HEK293T (cell line): ENCODE measurements at regions not wholly inside any gene's neighbourhood (a gene's known extent, or its start where the extent isn't known, plus 50 kb on each side); places are given as distances from the start of the nearest gene placed in this dataset.

Experiments
- ARNT ChIP-seq: fragments of 450-650 bp; IDR thresholded peaks from 2 replicates; pipeline ENCODE4 v1.6.1; 2017; ENCODE audit warnings: mild to moderate bottlenecking
- BHLHE40 ChIP-seq: fragments of 450-650 bp; IDR thresholded peaks from 2 replicates; pipeline ENCODE4 v1.6.1; 2016; ENCODE audit warnings: mild to moderate bottlenecking, moderate library complexity, borderline replicate concordance
- ELF4 ChIP-seq: fragments of 450-650 bp; IDR thresholded peaks from 2 replicates; pipeline ENCODE4 v1.6.1; 2017; ENCODE audit warnings: antibody characterized with exemption
- FOXK2 ChIP-seq: fragments of 450-650 bp; IDR thresholded peaks from 2 replicates; pipeline ENCODE4 v1.6.1; 2016; ENCODE audit warnings: mild to moderate bottlenecking
- FOXM1 ChIP-seq: fragments of 450-650 bp; IDR thresholded peaks from 2 replicates; pipeline ENCODE4 v1.6.1; 2017; ENCODE audit warnings: mild to moderate bottlenecking, borderline replicate concordance
- HDGF ChIP-seq: fragments of 450-650 bp; IDR thresholded peaks from 2 replicates; pipeline ENCODE4 v1.6.1; 2017; ENCODE audit warnings: antibody characterized with exemption, borderline replicate concordance
- LEF1 ChIP-seq: fragments of 450-650 bp; IDR thresholded peaks from 2 replicates; pipeline ENCODE4 v1.6.1; 2017; ENCODE audit warnings: mild to moderate bottlenecking, borderline replicate concordance
- PKNOX1 ChIP-seq: fragments of 450-650 bp; IDR thresholded peaks from 2 replicates; pipeline ENCODE4 v1.6.1; 2016
- TARDBP ChIP-seq: fragments of 450-650 bp; IDR thresholded peaks from 2 replicates; pipeline ENCODE4 v1.6.1; 2016

- TF ChIP-seq ARNT (no peak), HDGF (no peak), ELF4 (no peak), TARDBP (no peak), FOXM1 (no peak), LEF1 (no peak), PKNOX1 (no peak), FOXK2 (no peak), BHLHE40 (no peak)
Observed at GRCh38 chr7:24115661-24116060, 168.3 kb upstream of the NPY start.
